ENCODE measurements at regions not wholly inside any gene's neighbourhood (a gene's known extent, or its start where the extent isn't known, plus 50 kb on each side); places are given as distances from the start of the nearest gene placed in this dataset.

GRCh38 chr5:166768536-166768935, 1522.9 kb upstream of the WWC1 start:
- Mint-ChIP-seq H3K36me3 (ENCODE audit: insufficient read depth) (peaks cover 3% of the 10 kb centered on the region), H3K4me1 (ENCODE audit: low read depth) (no peaks in the 10 kb centered on the region), H3K27ac (no peak overlapping the region), H3K9me3 (ENCODE audit: low read depth) (peaks cover 11% of the 10 kb centered on the region), H3K4me3 (ENCODE audit: low read depth) (no peak overlapping the region), H3K27me3 (peaks cover 3% of the 10 kb centered on the region)
- TF ChIP-seq CTCF (IDR thresholded peaks at IDR 0.05; ENCODE audit: unreplicated experiment), result no peak
- DNase-seq (ENCODE audit: low spot score, unreplicated experiment), result no peak

GRCh38 chr5:166772770-166773169, 1518.7 kb upstream of the WWC1 start:
- peaks cover 3% of the 10 kb centered on the region for H3K27me3 Mint-ChIP-seq
- no peak for TF ChIP-seq CTCF (IDR thresholded peaks at IDR 0.05; ENCODE audit: unreplicated experiment)
- H3K27ac Mint-ChIP-seq, result no peak overlapping the region
- no peak for DNase-seq (ENCODE audit: low spot score, unreplicated experiment)
- peaks cover 2% of the 10 kb centered on the region for H3K36me3 Mint-ChIP-seq (ENCODE audit: insufficient read depth)
- H3K4me1 Mint-ChIP-seq (ENCODE audit: low read depth), result no peaks in the 10 kb centered on the region
- H3K4me3 Mint-ChIP-seq (ENCODE audit: low read depth), result no peak overlapping the region
- peaks cover 7% of the 10 kb centered on the region for H3K9me3 Mint-ChIP-seq (ENCODE audit: low read depth)

- Mint-ChIP-seq H3K4me3 (ENCODE audit: low read depth) (no peak overlapping the region), H3K27ac (no peak overlapping the region), H3K4me1 (ENCODE audit: low read depth) (no peaks in the 10 kb centered on the region)
These were observed 1509.7 kb upstream of the WWC1 start for GRCh38 chr5:166781737-166782136.

GRCh38 chr5:166784545-166785078, 1506.8 kb upstream of the WWC1 start:
- Mint-ChIP-seq H3K4me3 (ENCODE audit: low read depth) (no peak overlapping the region), H3K27ac (no peak overlapping the region), H3K36me3 (ENCODE audit: insufficient read depth) (no peaks in the 10 kb centered on the region), H3K27me3 (peaks cover 13% of the 10 kb centered on the region), H3K4me1 (ENCODE audit: low read depth) (peaks cover 3% of the 10 kb centered on the region), H3K9me3 (ENCODE audit: low read depth) (no peaks in the 10 kb centered on the region)
- TF ChIP-seq CTCF (IDR thresholded peaks at IDR 0.05; ENCODE audit: unreplicated experiment), result no peak
- DNase-seq (ENCODE audit: low spot score, unreplicated experiment), result no peak

More at GRCh38 chr5:166781737-166782136, 1509.7 kb upstream of the WWC1 start:
- Mint-ChIP-seq H3K36me3 (ENCODE audit: insufficient read depth) (no peaks in the 10 kb centered on the region), H3K27me3 (peaks cover 5% of the 10 kb centered on the region), H3K9me3 (ENCODE audit: low read depth) (no peaks in the 10 kb centered on the region)
- no peak for TF ChIP-seq CTCF (IDR thresholded peaks at IDR 0.05; ENCODE audit: unreplicated experiment)
- DNase-seq (ENCODE audit: low spot score, unreplicated experiment), result no peak

GRCh38 chr5:166786178-166786577, 1505.3 kb upstream of the WWC1 start:
- Mint-ChIP-seq H3K36me3 (ENCODE audit: insufficient read depth) (no peaks in the 10 kb centered on the region), H3K4me1 (ENCODE audit: low read depth) (peaks cover 3% of the 10 kb centered on the region), H3K4me3 (ENCODE audit: low read depth) (no peak overlapping the region), H3K27me3 (peaks cover 16% of the 10 kb centered on the region), H3K9me3 (ENCODE audit: low read depth) (no peaks in the 10 kb centered on the region), H3K27ac (no peak overlapping the region)
- no peak for TF ChIP-seq CTCF (IDR thresholded peaks at IDR 0.05; ENCODE audit: unreplicated experiment)
- no peak for DNase-seq (ENCODE audit: low spot score, unreplicated experiment)
